Stimulated activated CD8-positive, alpha-beta memory T cell treated with anti-CD3 and anti-CD28 coated beads, Interleukin-4, amount 100 ng/mL, for 24 hours (primary cell): ENCODE measurements at regions not wholly inside any gene's neighbourhood (a gene's known extent, or its start where the extent isn't known, plus 50 kb on each side); places are given as distances from the start of the nearest gene placed in this dataset.

Experiments used
- DNase-seq: peaks from one replicate; pipeline ENCODE4 v3.0.0-alpha.2; 2020; ENCODE audit warnings: low read depth

DNA sequence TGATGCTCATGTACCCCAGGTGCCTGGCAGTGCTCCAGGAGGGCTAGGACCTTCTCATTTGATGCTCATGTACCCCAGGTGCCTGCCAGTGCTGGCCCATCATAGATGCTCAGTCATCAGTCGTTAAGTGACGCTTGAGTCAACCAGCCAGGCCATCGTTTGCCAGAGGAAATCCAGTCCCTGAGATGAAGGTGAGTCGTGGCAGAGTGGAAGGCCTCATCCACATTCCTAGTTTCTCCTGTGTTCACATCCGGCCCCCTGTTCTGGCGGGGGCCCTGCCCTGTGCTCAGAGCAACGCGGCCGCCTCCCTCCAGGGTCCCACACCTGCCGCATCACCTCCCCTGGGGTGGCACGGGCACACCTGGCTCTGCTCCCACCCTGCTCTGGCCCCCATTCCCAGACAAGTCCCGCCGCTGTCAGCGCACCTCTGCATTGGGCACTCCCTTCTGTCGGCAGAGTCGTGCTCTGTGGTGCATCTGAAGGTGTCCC is 279.9 kb downstream of the BRD1 start:
- no peak for DNase-seq

DNA sequence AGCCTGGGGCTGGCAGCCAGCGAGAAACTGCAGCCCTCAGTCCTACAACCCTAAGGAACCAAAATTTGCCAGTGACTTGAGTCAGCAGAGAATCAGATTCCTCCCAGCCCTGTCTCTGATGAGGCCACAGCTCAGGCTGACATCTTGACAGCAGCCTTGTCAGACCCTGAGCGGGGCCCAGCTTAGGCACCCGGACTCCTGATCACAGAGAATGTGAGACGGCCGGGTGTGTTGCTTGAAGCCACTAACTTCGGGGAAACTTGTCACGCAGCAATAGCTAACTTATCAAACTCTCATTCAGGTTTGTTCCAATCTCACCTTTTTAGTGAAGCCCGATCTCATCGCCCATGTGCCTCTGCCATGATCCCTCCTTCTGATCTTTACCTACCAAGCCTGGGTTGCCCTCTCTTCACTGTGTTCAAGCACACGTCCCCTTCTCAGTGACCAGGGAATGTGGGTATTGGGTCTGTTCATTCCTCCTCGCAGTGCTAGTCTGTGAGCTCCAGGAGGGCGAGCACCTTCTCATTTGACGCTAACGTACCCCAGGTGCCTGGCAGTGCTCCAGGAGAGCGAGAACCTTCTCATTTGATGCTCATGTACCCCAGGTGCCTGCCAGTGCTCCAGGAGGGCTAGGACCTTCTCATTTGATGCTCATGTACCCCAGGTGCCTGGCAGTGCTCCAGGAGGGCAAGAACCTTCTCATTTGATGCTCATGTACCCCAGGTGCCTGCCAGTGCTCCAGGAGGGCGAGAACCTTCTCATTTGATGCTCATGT is 280.7 kb downstream of the BRD1 start:
- DNase-seq = no peak

DNA sequence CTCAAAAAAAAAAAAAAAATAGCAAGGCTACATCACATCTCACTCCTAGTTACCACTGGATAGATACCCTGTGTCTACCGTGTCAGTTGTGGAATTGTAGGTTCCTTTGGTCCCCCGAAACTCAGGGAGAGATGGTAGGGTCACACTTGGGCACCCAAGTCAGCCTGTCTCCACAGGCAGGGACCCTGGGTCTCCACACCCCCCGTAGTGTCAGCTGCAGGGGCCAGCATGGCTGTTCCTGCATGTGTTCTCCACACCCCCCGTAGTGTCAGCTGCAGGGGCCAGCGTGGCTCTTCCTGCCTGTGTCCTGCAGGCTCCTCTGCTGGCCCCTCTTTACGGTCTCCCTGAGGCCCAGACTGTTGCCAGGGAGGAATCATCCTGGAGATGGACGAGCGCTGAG is 282.1 kb downstream of the BRD1 start:
- no peak for DNase-seq

DNA sequence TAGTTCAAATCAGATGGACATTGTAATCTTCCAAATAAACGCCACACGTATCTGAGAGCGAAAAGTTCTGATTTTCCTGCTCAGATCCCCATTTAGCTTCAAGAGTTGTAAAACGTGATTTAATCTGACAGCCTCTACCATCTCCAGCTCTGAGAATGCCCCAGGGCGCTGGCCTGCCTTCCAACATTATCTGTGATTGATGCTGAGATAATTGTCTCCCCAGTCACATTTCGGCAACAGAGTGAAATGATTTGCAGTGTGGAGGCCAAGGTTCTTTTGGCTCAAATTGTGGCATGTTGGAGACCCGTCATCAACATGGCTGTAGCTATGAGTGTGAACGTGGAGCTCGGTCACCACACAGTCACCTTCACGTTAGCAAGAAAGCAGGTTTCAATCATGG is 283.4 kb downstream of the BRD1 start:
- DNase-seq = no peak

DNA sequence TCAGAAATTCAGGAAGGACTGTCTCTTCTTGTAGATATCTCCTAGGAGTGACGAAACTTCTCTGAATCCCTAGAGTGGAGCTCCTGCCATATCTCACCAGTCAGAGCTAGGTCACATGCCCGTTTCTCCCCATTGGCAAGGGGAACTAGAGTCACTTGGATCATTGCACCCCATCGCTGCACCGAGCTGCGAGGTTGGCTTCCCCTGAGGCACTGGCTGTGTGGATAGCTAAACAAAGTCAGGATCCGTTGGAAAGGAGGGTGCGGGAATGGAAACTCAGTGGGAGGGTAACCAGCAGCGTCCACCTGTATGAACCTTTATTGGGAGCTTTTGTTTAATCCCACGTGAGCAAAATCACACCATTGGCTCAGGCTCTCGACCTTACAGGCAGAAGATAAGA is 283.8 kb downstream of the BRD1 start:
- no peak for DNase-seq

DNA sequence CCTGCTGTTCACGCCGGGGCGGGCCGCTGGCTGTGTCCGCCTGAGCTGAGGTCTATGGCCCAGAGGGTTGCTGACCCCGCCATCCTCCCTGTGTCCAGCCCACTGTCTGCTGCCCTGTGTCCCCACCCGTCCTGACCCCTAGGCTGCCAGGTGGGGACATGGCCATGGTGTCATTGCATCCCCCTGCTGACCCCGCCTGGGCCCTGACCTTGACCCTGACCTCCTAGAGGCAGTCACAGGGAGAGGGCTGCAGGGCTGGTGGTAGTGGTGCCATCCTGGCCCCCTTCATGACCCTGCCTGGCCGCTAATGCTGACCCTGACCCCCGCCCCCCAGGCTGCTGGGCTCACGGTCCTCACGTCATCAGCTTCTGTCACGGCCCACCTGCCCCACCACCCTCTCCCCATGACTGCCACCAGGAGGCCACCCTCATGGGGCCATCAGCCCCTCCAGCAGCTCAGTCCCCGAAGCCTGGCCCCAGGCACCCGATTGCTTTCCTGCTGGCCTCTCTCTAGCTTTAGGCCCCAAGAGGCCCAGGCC is 285.9 kb downstream of the BRD1 start:
- DNase-seq = no peak

DNA sequence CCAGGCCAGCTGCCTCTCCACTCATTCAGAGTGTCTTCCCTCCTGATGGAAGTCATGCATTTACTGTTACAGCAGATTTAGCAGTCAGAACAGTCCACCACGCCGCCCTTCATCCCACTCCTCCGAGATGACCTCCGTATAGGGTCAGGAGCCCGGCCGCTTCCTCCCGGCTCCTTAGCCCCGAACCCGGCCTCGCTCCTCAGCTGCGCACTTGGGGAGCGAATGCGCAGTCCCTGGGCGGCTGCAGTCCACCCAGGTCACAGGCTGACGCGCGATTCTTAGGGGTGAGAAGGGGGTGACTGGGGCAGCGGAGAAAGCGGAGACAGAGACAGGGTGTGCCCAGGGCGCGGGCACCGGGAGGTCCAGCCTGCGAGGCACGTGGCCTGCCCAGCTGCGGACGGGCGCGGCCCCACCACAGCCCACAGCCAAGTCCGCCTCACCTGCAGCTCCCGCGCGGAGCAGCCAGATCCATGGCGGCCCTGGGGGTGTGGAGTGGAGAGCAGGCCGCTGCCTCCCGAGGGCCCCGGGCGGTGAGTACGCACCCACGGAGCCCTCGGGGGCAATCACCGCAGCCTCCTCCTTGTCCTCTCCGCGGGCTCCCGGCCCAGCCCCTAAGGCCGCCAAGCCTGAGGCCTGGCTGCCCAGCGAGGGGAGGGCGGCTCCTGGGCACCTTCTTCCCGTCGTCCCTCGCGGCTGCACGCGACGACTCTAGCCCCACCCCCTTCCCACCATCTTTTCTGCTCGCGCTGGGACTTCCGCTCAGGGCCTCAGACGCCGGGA is 286.6 kb downstream of the BRD1 start:
- DNase-seq = no peak

DNA sequence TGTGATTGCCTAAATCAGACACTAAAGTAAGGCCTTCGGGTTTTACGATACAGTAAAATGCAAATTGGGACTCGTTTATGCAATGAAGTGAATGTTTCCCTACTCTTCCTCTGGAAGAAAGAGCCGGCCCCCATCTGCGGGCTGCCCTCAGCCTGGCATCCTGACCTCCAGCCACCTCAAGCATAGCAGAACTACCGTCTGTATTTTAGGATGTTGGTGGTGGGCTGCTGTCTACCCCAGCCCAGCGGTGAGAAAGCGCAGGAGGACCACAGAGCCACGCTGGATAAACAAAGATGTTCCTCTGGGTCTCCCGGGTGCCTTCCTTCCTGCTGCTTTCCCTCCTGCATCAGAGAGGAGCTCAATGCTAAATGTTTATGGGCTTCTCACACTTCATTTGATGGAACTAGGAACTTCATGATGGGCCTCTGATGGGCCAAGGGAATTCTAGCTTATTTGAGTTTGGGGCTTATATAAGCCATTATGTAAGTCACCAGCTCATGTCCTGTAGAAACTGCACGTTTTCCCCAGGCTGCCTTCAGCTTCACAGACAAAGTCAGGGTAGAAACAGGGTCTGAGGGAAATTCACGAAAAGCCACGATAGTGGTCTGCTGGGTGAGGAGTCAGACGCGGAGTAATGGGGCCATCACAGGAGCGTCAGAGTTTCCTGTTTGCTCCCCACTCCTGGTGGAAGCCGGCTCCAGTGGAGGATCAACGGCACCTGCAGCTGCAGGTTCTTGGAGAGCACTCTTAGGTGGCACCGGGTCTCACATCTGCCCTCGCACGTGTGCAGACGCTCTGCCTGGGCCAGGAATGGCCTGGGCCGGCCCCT is 287.4 kb downstream of the BRD1 start:
- DNase-seq = no peak

DNA sequence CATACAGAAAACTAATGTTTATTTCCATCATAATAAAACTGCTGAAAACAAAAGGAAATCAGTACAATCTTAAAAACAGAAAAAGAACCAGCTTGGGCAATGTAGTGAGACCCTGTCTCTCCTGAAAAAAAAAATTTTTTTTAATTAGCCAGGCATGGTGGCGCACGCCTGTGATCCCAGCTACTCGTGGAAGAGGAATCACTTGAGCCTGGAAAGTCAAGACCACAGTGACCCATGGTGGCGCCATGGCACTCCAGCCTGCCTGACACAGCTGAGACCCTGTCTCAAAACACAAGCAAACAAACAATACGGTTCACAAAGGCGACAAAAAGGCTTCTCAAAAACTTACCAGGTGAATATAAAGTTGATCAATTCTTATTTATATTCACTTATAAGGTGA is 289.7 kb downstream of the BRD1 start:
- DNase-seq = no peak

DNA sequence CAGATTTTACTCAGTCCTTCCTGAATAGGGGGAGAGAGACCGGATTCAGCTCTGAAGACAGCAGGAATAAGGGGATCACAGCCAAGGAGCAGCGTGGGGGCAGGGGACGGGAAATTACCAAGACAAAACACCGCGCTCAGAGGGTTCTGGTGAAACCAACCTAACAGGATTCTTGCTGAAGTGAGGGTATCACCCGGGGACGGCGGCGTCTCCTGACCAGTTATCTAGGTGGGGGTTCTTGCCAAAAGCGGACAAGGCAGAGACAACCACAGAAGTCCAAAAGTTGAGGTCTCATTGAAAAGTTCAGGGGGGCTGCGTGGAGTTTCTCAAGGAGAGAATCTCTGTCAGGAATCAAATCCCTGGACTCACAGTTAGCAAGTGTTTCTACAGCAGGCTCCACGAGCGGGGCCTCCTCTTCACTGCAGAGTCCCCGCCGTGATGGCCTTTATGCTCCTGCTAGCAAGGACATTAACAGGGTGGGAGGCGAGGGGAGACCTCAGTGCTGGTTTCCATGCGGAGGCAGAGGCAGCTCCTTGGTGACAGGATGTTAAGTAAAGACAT is 291.0 kb downstream of the BRD1 start:
- no peak for DNase-seq

DNA sequence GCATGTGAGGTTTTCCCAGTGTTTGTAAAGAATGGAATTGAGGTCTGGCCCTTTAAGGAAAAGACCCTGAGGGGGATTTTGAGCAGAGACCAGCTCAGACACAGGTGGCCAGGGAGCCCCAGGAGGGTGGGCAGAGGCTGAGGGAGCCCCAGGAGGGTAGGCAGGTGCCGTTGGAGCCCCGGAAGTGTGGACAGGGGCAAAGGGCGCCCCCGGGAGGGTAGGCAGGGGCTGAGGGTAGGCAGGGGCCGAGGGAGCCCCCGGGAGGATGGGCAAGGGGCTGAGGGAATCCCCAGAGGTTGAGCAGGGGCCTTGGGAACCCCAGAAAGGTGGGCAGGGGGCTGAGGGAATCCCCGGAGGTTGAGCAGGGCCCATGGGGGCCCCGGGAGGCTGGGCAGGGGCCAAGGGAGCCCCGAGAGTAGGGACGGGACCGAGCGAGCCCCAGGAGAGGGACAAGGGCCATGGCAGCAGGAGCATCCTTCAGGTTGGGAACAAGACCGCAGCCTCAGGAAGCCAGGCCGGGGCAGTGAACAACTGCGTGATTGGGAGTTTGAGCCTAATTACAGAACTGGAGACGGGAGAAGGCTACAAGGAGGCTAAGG is 292.0 kb downstream of the BRD1 start:
- DNase-seq = no peak

DNA sequence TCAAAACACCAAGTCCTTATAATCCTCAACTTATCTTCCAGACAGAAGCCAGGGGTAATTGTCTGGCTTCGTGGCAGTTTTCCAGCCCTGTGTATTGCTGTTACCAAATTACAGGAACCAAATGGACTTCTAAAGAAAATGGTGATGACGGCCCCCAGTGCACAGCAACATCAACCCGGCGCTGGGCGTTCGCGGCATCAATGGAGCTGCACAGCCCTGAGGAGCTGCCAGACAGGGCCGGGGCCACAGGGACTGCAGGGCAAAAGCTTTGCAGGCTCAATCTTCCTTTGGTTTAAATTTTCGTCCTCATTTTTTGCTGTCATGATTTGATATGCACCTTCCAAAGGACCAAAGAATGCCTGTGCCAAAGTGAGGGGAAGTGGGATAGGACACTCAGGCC is 292.5 kb downstream of the BRD1 start:
- DNase-seq = no peak

DNA sequence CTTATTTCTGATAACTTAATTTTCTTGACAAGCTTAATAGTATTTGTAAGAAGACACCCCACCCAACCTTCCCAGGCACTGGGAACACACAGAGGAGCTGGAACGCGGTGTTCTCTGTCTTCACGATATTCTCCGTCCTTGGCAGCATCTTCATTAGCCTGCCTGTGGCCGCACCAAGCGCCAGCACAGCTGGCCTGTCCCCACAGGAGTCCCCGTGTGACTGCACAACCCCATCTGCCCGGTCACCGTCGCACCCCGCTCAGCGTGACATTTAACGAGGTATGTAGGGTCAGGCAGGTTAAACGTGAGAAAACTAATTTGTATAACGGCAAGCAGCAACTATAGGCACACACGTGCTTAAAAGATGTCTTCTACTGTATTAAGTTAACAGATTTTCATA is 293.3 kb downstream of the BRD1 start:
- DNase-seq = no peak

DNA sequence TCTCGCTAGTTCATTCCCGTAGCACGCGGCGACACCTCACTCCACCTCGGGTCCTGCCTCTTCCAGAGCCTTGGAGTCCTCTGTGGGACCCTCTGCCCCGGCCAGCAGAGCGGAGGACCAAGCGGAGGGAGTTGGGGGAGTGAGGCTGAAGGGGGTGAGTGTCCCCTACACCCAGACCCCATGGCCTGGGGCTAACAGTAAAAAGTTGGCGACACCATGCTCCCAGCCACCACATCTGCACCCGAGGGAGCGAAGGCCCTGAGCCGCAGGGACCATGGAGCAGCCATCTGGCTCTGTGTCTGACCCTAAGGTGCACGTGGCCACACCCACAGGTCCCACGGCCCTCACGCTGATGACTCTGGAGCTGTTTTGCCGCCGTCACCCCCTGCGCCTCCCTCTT is 293.8 kb downstream of the BRD1 start:
- DNase-seq = no peak

DNA sequence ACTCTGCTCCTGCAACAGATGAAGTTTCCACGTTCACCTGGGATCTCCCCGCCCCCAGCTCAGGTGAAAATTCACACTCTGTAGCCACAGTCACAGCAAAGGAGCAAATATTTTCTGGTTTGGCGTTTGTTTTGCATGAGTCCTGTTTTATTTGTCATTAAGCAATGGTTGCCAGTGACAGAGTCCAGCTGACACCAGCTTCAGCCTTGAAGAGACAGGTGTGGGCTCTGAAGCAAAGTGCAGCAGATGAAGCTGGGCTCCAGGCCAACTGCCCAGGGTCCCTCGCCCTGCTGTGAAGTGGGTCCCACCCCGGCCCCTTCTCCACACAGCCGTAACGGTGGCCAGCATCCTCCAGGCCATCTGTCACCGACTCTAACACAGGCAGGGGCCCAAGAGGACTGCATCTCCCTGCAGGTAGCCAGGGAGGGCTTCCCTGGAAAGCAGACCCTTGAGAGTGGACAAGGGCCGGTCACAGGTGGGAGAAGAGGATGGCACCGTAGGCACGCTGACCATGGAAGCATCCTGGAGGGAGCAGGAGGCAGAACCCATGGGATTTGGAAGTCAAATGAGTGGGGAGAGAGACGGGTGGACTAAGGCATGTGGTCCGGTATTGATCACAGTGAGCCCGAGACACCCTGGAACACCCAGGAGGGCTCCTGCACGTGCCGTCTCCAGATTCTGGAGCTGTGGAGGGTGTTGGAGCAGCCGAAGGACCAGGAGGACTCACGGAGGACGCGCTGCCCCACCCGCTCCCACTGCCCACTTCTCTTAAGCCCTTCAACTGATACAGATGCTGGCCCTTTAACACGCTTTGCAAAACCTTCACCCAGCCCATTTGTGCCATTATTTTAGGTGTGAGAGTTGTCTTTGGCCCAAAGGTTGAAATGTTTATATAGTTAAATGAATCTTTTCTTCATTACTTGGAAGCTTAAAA is 294.5 kb downstream of the BRD1 start:
- no peak for DNase-seq

DNA sequence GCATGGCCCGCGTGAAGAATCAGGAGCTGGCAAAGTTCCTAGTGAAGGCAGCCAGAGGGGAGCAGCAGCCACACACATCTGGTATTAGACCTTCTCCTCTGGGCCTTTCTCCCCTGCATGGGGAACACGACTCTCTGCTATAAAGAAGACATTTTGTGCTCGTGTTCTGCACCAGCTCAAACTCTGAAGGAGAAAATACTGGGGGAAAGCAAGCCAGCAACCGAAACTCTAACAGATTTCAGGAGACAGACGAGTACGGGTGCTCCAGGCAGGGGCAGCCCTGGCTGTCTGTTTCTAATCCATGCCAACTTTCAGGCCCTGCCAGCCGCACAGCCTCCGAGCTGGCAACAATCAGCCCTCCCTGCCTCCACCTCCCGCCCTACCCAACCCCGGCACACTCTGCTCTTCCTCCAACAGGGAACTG is 296.3 kb downstream of the BRD1 start:
- DNase-seq = no peak

DNA sequence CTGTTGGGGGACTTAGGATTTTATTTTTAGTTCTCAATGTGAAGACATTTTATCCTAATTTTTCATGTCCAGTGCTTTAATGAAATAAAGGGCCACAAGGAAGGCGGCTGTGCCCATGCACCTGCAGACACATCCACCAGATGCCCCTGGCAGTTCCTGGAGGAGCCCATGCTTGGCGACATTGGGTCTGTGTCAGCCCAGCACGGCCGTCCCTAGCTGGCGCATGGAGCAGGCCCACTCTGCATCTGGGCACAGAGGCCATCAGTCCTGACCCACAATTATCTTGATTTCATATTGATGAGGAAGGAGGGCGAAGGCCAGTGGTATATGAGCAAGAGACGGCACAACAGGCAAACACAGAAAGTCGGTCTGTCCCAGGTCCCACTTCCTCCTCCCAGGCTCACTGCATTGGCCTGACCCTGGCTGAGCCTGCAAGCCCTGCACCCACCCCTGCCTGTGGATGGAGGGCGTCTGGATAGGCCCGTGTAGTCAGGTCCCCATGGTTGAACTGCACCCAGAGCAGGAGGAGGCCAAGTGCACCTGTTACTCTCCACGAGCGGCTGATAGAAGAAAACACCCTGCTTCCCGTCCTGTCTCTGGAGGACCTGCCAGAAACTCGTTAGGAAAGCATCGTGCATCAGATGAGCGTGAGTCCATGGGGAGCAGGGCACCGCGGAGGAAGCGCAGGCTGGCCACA is 296.9 kb downstream of the BRD1 start:
- no peak for DNase-seq

DNA sequence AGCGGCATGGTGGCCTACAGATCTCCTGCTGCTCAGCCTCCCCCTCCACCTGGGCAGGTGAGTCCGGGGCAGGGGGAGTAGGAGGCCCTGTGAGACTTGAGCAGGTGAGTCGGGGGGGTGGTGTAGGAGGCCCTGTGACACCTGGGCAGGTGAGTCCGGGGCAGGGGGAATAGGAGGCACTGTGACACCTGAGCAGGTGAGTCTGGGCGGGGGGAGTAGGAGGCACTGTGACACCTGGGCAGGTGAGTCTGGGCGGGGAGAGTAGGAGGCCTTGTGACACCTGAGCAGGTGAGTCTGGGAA is 299.3 kb downstream of the BRD1 start:
- no peak for DNase-seq

DNA sequence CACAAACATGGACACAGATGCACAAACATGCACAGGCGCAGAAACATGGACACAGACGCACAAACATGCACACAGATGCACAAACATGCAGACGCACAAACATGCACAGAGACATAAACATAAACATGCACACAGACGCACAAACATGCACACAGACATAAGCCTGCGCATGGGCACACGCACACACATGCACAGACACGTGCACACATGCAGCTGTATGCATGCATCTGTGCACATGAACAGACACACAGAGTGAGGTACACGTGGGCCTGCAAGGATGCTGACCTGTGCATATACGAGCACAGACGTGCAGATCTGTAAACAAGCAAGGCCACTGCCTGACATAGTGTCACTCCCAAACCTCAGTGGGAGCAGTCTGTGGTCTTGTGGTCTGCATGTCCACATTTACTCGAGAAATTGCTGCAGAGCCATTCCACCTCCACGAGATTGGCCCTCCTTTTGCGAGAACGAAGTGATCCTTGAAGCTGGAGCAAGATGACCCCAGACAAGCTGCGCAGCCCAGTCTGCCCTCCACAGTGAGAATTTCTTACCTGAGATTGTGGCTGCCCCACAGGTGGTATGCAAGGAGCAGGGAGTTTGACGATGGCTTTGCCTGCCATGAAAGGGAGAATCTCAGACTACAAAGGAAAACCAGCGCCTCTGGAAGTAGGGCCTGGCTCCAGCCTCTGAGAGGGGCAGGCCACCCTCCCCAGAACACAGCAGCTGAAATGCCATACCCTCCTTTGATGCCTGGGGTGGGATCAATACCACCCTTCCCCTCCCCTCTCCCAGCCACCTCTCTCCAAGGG is 299.9 kb downstream of the BRD1 start:
- DNase-seq = no peak
